ENCODE measurements at regions not wholly inside any gene's neighbourhood (a gene's known extent, or its start where the extent isn't known, plus 50 kb on each side); places are given as distances from the start of the nearest gene placed in this dataset.

- no peak overlapping the region for H3K27ac Mint-ChIP-seq
- DNase-seq (ENCODE audit: low spot score) (no peak), ATAC-seq (no peak)
- no peaks in the 10 kb centered on the region for H3K36me3 Mint-ChIP-seq
- ChIA-PET POLR2A (no interaction called here), CTCF (no interaction called here)
- TF ChIP-seq MLX (CRISPR knock-in tag; IDR thresholded peaks at IDR 0.05) = no peak
- no peak for TF ChIP-seq ZNF532 (CRISPR knock-in tag; IDR thresholded peaks at IDR 0.05; ENCODE audit: borderline replicate concordance)
- no peak for TF ChIP-seq ATF2 (CRISPR knock-in tag; IDR thresholded peaks at IDR 0.05; ENCODE audit: borderline replicate concordance, low read depth)
- TF ChIP-seq ZNF232 (CRISPR knock-in tag; IDR thresholded peaks at IDR 0.05) = no peak
- TF ChIP-seq MAX (CRISPR knock-in tag; IDR thresholded peaks at IDR 0.05) = no peak
- TF ChIP-seq ZSCAN18 (CRISPR knock-in tag; IDR thresholded peaks at IDR 0.05) = no peak
- no peak for TF ChIP-seq ATF1 (CRISPR knock-in tag; IDR thresholded peaks at IDR 0.05)
- no peak for TF ChIP-seq CBFB (CRISPR knock-in tag; IDR thresholded peaks at IDR 0.05; ENCODE audit: low read depth)
- no peak for TF ChIP-seq JAZF1 (CRISPR knock-in tag; IDR thresholded peaks at IDR 0.05)
- TF ChIP-seq NFATC4 (CRISPR knock-in tag; IDR thresholded peaks at IDR 0.05) = no peak
- TF ChIP-seq TCF7 (CRISPR knock-in tag; IDR thresholded peaks at IDR 0.05; ENCODE audit: low read depth) = no peak
- TF ChIP-seq JUN (CRISPR knock-in tag; IDR thresholded peaks at IDR 0.05) = no peak
- no peak for TF ChIP-seq ZNF512 (CRISPR knock-in tag; IDR thresholded peaks at IDR 0.05; ENCODE audit: borderline replicate concordance)
- H3K4me1 Mint-ChIP-seq = no peaks in the 10 kb centered on the region
- H3K27me3 Mint-ChIP-seq (ENCODE audit: low read depth) = no peaks in the 10 kb centered on the region
- no peak overlapping the region for H3K4me3 Mint-ChIP-seq
- H3K9me3 Mint-ChIP-seq = no peaks in the 10 kb centered on the region
These were observed 290.4 kb downstream of the SLC16A7 start for GRCh38 chr12:59886131-59886733.

GRCh38 chr12:59887178-59887577 lies 291.3 kb downstream of the SLC16A7 start:
- CTCF ChIA-PET = no interaction called here
- Mint-ChIP-seq H3K36me3 (no peaks in the 10 kb centered on the region), H3K4me3 (no peak overlapping the region), H3K27me3 (ENCODE audit: low read depth) (no peaks in the 10 kb centered on the region), H3K27ac (no peak overlapping the region), H3K9me3 (no peaks in the 10 kb centered on the region), H3K4me1 (peaks cover 3% of the 10 kb centered on the region; the same call in 1 of the 2 replicates)
- DNase-seq (ENCODE audit: low spot score) = no peak
- POLR2A ChIA-PET = no interaction called here
- ATAC-seq = no peak
- TF ChIP-seq AR (CRISPR knock-in tag; IDR thresholded peaks at IDR 0.05) (no peak), EMX1 (CRISPR knock-in tag; IDR thresholded peaks at IDR 0.05) (no peak), ZNF396 (CRISPR knock-in tag; IDR thresholded peaks at IDR 0.05; ENCODE audit: borderline replicate concordance) (no peak), ATF3 (CRISPR knock-in tag; conservative IDR thresholded peaks at IDR 0.05) (no peak)
